ENCODE measurements at regions not wholly inside any gene's neighbourhood (a gene's known extent, or its start where the extent isn't known, plus 50 kb on each side); places are given as distances from the start of the nearest gene placed in this dataset.
"Not testable (repeated sequence)": the region's sequence is repeated elsewhere in the genome, so short reads cannot be mapped to it uniquely, and the experiment has no call there.

DNA sequence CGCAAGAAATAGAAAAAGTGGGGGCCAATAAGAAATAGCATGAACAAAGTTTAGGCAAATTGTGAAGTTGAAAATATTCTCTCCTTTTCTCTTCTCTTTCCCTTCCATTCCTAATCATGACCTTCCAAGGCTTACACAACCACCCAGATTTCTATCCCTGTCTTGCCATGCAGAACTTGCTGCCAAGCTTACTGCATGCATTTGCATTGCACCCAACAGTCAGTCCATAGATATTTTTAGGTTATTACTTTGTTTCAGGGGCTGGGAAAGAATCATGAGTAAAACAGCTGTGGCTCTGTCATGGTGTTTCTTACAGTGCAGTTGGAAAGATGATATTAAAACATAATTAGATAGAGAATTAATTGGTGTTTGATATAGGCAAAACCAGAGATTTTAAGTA lies 219.4 kb downstream of the PTGER3 start:
- no peak overlapping the region for H3K4me3 ChIP-seq (ENCODE audit: low read depth, low read length)
- TF ChIP-seq, protein P1, sequence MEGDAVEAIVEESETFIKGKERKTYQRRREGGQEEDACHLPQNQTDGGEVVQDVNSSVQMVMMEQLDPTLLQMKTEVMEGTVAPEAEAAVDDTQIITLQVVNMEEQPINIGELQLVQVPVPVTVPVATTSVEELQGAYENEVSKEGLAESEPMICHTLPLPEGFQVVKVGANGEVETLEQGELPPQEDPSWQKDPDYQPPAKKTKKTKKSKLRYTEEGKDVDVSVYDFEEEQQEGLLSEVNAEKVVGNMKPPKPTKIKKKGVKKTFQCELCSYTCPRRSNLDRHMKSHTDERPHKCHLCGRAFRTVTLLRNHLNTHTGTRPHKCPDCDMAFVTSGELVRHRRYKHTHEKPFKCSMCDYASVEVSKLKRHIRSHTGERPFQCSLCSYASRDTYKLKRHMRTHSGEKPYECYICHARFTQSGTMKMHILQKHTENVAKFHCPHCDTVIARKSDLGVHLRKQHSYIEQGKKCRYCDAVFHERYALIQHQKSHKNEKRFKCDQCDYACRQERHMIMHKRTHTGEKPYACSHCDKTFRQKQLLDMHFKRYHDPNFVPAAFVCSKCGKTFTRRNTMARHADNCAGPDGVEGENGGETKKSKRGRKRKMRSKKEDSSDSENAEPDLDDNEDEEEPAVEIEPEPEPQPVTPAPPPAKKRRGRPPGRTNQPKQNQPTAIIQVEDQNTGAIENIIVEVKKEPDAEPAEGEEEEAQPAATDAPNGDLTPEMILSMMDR (IDR thresholded peaks at IDR 0.05; ENCODE audit: insufficient read depth, low read length, poor library complexity, severe bottlenecking): no peak
- H3K36me3 ChIP-seq (ENCODE audit: control insufficient read depth, insufficient read depth, low read length): no peaks in the 10 kb centered on the region
- DNase-seq (ENCODE audit: low read depth): no peak
- H3K27me3 ChIP-seq (ENCODE audit: control insufficient read depth, insufficient read depth, low read length): no peaks in the 10 kb centered on the region

DNA sequence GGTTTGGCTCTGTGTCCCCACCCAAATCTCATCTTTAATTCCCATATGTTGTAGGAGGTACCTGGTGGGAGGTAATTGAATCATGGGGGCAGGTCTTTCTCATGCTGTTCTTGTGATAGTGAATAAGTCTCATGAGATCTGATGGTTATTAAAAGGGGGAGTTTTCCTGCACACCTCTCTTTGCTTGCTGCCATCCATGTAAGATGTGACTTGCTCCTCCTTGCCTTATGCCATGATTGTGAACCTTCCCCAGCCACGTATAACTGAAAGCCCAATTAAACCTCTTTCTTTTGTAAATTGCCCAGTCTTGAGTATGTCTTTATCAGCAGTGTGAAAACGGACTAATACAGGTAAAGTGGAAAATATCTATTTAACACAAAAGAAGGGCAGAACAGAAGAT lies 213.3 kb downstream of the PTGER3 start:
- H3K36me3 ChIP-seq (ENCODE audit: control insufficient read depth, insufficient read depth, low read length); H3K27me3 ChIP-seq (ENCODE audit: control insufficient read depth, insufficient read depth, low read length); DNase-seq (ENCODE audit: low read depth); H3K4me3 ChIP-seq (ENCODE audit: low read depth, low read length): not testable (repeated sequence)

DNA sequence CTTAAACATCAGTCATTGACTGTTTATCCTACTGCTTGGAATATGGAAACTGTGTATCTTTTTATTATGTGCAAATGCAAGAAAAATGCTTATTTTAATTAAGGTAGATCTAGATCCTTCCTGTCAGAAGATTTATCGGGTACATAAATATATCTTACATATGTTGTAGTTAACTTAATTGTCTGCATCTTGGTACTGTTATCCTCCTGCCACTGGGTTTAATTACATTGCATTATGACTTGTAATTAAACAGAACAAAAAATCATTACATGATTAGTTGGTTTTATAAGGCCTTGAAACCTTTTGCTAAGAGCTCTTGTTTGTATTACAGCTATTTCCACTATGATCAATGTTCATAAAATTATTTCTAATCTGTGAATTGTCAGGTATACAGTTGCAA lies 211.2 kb downstream of the PTGER3 start:
- Histone ChIP-seq H3K27me3 (ENCODE audit: control insufficient read depth, insufficient read depth, low read length) (no peaks in the 10 kb centered on the region), H3K36me3 (ENCODE audit: control insufficient read depth, insufficient read depth, low read length) (no peaks in the 10 kb centered on the region), H3K4me3 (ENCODE audit: low read depth, low read length) (no peak overlapping the region)
- DNase-seq (ENCODE audit: low read depth): no peak
- TF ChIP-seq, protein P1 (IDR thresholded peaks at IDR 0.05; ENCODE audit: insufficient read depth, low read length, poor library complexity, severe bottlenecking): no peak

DNA sequence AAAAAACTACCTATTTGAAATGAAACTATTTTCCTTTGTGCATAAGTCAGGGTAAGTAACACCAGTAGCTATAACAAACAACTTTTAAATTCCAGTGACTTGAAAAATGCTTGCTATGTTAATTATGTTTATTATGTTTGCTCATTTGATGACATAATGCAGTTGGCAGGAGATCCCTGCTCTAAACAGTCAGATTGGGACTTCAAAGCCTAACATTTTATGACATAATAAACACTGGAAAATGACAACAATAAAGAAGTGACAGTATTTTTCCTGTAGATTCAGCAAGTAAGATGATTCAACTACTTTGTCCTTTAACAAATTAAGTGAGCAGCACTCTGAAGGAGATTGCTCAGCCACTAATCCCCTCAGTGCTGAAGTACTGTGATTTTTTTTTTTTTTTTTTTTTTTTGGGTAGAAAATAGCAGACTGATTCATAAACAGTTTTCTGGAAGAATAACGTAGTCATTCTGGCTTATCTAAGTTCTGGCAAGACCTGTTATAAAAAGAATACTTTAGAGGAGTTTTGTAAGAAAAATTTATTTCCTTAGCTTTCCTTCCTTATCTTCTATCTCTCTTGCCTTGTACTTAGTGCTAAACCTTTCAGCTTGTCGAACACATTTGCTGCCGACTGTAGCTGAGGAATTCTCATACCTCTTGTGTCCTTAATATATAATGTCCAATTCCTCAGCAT lies 207.2 kb downstream of the PTGER3 start:
- DNase-seq (ENCODE audit: low read depth): no peak
- no peaks in the 10 kb centered on the region for H3K36me3 ChIP-seq (ENCODE audit: control insufficient read depth, insufficient read depth, low read length)
- H3K4me3 ChIP-seq (ENCODE audit: low read depth, low read length): no peak overlapping the region
- TF ChIP-seq, protein P1 (IDR thresholded peaks at IDR 0.05; ENCODE audit: insufficient read depth, low read length, poor library complexity, severe bottlenecking): no peak
- no peaks in the 10 kb centered on the region for H3K27me3 ChIP-seq (ENCODE audit: control insufficient read depth, insufficient read depth, low read length)

DNA sequence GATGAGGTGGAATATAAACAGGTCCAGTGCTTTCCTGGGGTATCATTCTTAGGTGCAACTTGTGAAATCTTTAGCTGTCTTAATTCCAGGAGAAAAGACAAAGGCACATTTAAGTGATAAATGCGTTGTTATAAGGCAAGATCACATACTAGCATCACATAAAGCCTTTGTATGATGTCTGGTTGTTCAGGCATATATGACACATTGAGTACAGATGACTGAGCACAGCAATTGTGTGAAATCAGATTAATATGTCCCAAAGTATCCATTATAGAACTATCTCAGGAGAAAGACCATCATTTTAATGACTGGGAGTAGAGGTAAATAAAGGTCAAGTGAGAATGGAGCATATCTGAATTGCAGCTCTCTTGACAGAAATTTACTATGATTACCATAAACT lies 205.1 kb downstream of the PTGER3 start:
- TF ChIP-seq, protein P1 (IDR thresholded peaks at IDR 0.05; ENCODE audit: insufficient read depth, low read length, poor library complexity, severe bottlenecking): no peak
- Histone ChIP-seq H3K36me3 (ENCODE audit: control insufficient read depth, insufficient read depth, low read length) (no peaks in the 10 kb centered on the region), H3K27me3 (ENCODE audit: control insufficient read depth, insufficient read depth, low read length) (no peaks in the 10 kb centered on the region), H3K4me3 (ENCODE audit: low read depth, low read length) (no peak overlapping the region)
- DNase-seq (ENCODE audit: low read depth): no peak

DNA sequence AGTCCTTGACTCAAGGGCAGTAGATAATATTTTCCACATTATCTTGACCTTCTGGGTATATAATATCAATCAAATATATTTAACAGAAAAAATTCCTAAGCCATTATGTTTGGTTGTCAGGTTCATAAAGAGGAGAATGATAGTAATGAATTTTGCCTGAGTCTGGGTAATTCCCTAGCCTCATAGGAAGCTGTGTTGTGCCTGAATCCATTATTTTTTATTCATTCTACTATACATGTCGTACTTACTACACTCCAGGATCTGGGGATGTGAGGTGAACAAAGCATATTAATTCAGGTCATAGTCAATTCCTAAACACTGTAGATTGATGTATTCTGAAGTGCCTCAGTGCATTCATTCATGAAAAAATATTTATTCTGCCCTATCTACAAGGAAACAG lies 204.2 kb downstream of the PTGER3 start:
- H3K27me3 ChIP-seq (ENCODE audit: control insufficient read depth, insufficient read depth, low read length): no peaks in the 10 kb centered on the region
- H3K4me3 ChIP-seq (ENCODE audit: low read depth, low read length): no peak overlapping the region
- TF ChIP-seq, protein P1 (IDR thresholded peaks at IDR 0.05; ENCODE audit: insufficient read depth, low read length, poor library complexity, severe bottlenecking): no peak
- DNase-seq (ENCODE audit: low read depth): no peak
- no peaks in the 10 kb centered on the region for H3K36me3 ChIP-seq (ENCODE audit: control insufficient read depth, insufficient read depth, low read length)

Data from kidney epithelial cell (primary cell).